GM21737 (cell line): ENCODE measurements at regions not wholly inside any gene's neighbourhood (a gene's known extent, or its start where the extent isn't known, plus 50 kb on each side); places are given as distances from the start of the nearest gene placed in this dataset.

Experiments used
- ATAC-seq: cut with Tn5 transposase; IDR thresholded peaks from one replicate; pipeline ENCODE4 v1.9.1; 2021; ENCODE audit warnings: mild to moderate bottlenecking, moderate library complexity; ENCODE audit not compliant: unreplicated experiment

DNA sequence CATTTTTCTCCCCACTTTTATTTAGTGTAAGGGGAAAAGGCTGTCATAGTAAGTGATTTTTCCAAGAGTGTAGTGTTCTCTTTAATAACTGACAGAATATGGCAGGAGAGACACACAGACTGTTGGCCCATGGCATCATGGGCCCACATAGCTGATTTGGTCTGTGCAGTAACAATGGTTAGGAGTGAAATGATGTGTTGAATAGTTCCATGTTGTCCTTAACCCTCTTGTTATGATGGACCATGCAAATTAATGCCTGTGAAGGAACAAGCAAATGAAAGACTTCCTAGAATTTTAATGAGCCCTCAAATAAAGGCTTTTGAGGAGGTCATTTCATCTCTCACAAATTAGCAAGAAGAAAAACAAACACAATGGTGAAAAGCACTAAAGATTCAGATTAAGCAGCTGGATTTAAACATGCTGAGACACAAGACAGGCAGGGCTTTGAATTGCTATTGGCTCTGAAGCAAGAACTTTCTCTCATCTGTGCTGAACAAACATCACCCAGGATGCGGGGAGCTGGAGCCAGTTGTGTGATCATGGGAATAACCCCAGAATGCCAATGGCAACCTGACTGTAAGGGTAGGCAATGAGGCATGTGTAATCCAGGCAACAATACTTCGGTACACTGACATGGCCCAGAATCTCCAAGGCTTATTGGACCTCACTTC lies 136.7 kb upstream of the VEPH1 start:
- ATAC-seq = no peak

DNA sequence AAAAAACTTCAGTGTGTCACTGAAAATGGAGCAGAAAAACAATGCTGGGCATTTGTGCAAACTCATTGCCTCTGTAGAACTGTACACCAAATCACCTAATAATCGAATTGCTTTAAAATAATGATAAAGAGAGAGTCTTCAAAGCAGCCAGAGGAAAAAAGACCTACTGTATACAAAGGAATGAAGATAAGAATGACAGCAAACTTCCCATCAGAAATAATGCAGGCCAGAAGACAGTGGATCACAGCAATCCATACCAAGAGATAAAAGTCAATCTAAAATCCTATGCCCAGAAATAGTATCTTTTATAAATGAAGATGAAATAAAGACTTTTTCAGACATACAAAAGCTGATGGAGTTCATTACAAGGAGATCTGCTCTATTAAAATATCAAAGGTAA lies 134.7 kb upstream of the VEPH1 start:
- ATAC-seq = no peak

DNA sequence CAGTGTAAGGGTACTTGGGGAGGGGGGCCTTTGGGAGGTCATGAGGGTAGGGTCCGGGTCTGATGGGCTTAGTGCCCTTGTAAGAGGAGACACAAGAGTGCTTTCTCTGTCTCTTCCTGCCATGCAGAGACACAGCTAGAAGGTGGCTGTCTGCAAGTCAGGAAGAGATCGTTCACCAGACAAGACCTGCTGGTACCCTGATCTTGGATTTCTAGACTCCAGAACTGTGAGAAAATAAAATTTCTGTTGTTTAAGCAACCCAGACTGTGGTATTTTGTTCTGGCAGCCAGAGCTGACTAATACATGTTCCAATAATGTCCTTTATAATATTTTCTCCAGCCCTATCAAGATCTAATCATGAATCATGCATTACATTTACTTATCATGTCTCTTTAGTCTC lies 130.0 kb upstream of the VEPH1 start:
- no peak for ATAC-seq

DNA sequence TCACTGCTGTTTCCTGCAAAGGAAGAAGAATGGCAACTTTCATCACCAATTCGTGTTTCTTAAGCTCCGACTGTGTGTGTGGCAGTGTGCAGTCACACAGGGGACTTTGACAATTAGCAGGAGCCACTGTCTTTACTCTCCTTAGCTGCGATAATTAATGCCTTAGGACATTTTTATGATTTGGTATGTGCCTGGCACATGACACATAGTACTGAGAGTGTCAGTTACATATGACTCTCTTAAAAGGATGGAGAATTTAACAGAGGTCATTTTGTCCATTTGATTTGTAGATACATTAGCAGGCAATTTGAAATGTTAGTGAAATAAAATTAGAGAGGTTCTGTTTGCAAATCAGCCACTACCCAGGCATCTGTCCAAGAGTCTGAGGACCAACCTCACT lies 128.9 kb upstream of the VEPH1 start:
- ATAC-seq = no peak

DNA sequence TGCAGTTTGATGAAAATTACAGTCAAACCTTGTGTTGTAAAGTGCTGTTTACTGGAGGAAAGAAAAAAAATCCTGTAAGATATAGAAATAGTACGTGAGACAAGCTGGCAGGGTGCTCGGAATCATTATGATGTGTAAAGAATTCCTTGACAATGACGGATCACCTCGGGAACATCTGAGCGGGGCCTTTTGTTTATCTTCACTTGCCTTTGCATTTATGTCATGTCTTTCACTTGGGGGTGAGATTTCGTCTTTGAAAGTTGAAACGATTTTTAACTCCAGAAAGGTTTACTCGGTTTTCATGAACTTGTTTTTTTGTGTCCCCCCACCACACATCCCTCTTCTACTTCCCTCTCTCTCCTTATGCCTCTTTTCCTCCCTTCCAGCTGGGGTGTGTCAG lies 128.3 kb upstream of the VEPH1 start:
- ATAC-seq = no peak

DNA sequence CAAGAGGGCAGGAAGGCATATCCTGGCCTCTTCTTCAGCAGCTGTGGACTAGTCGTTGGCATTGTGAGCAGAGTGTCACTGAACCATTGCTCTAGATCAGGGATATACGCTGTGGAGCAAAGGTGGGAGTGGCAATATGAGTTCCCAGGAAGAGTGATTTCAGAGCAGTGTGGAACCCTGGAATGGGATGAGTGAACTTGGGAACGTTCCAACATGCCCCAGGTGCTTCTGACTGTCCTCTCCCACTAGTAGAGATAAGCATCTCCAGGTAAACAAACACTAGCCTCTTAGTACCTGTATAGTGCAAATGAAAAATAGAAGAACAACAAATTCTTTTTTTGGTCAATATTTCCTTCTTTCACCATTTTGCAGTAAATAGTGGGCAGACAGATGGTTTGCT lies 123.6 kb upstream of the VEPH1 start:
- ATAC-seq = no peak

DNA sequence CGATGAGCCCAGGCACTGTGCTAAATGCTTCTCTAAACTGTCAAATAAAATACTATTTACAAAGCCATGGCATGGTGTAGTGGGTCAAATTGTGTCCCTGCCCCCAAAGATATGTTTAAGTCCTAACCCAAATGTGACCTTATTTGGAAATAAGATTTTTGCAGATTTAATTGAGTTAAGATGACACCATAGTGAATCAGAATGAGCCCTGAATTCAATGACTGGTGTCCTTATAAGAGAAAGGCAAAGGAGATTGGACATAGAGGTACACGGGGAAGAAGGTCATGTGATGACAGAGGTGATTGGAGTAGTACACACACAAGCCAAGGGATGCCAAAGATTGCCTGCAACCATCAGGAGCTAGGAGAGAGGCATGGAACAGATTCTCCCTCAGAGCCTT lies 121.6 kb upstream of the VEPH1 start:
- no peak for ATAC-seq

DNA sequence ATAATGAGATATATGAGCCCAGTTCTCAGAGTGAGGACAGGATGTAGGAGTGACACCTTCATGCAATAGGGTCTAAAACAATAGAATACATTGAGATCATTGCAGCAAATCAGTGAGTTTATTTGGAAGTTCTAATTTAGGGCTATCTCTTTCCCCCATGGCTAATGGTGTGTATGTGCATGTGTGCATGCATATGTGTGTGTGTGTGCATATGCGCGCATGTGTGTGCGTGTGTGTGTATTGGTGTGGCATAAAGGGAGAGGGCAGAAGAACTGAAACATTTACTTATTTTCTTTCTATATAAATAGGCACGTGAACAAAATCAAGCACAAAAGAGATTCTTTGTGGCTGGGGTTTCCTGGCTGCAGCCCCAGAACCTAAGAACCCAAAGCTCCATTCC lies 115.7 kb upstream of the VEPH1 start:
- no peak for ATAC-seq

DNA sequence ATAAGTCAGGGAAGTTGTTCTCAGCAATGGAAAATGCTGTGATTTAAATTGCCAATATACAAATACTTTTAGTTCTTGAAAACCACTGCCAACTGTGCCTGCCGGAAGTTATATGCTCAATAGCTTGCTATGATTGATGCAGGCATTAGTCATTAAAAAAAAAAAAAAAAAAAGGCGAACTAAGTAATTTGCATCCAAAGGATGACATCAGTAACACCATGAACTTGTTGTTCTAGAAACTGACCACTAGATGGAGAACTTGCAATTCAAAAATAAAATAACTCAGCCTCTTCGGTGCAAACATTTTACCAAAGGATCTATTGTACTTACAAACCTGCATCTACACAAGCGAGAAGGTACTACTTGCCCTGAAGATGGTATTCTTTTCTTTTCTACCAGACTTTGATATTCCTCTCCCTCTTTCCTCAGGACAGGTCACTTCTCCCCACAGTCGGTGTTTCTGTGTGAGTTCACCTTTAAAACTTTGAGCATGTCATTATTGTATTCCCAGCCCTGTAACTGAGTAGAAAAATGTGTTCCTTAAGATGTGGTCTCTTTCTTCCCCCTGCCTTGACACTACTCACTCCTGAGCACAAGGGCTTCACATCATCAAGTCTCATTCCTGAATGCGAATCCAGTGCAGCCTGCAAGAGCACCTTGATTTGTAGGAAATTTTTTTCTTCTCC lies 115.0 kb upstream of the VEPH1 start:
- ATAC-seq = no peak

DNA sequence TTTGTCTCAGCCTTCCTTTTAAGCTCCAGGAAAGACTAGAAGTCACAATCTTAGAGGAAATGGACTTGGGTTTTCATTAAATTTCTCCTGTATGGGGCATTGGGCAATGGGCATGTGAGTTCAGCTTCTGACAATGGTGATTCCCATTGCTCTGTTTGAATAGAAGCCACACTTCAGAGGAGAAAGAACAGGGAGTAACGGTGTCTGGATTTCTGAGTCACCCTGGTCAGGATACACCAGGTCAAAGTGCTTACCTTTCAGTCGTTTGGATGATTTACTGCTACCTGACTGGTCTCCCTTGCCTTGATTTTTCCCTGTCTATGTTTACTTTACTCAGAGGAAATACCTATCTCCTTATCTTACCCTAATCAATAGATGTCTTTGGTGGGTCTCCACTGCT lies 111.7 kb upstream of the VEPH1 start:
- ATAC-seq = no peak

DNA sequence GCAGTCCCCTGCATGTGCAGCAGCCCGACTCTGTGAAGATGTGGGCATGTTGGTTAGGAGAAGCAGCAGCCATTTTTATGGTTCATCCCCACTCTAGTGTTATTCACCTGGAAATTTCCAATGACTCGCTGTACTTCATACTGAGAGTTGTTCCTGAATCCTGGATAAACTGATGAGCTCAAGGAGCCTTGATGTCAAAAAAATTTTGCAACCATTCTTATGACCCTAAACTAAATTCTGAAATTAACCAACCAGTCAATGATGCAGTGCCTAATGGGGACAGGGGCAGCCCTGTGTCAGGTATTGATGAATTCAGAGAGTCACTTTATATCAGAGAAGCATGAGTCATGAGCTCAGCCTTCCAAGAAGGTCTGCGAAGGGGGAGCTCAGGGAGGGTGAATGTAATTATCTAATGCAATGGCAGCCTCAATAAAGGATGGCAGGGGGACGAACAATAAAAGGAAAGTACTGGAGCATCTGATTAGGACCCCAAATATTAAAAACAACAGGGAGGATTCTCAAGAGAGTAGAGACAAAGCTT lies 108.4 kb upstream of the VEPH1 start:
- ATAC-seq = no peak

DNA sequence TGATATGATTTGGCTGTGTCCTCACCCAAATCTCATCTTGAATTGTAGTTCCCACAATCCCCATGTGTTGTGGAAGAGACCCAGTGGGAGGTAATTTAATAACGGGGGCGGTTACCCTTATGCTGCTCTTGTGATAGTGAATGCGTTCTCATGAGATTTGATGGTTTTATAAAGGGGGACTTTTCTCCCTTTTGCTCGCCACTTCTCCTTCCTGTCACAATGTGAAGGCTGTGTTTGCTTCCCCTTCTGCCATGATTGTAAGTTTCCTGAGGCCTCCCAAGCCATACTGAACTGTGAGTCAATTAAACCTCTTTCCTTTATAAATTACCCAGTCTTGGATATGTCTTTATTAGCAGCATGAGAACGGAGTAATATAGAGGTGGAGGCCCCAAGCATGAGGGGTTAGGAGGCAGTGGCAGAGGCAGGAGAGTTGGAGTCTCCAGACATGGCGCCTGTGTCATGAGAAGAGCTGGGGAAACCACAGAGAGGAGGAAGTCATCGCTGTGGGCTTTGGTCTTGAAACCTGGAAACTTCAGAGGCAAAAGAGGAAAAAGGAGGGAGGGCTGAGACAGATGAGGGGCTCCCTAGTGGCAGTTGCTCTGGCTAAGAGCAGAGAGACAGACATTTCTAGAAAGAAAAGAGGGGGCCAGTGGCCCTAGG lies 107.8 kb upstream of the VEPH1 start:
- no peak for ATAC-seq

DNA sequence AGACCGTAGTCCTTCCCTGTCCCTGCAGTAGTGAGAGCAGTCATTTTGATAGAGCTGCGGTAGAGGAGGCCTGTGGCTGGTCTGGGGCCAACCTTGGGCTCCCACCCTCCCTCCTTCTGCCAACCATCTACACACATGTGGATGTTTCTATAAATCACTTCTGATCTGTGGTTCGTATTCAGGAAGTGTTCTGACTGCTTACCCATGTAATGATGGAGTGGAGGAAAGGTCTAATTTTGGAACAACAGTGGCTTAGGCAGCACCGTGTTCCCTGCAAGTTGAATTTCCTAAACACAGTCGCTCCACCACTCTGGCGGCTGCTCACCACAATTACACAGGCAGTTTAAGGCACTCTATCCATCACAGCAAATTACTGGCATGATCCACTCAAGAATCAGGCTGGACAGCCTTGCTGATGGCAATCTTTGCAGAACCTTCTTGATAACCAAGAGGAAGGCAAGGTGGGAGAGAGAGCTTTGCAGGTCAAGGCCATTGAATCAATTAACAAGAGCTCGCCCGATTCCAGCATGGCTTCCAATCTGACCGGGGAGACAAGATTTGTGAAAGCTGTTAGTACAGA lies 104.7 kb upstream of the VEPH1 start:
- ATAC-seq = no peak

DNA sequence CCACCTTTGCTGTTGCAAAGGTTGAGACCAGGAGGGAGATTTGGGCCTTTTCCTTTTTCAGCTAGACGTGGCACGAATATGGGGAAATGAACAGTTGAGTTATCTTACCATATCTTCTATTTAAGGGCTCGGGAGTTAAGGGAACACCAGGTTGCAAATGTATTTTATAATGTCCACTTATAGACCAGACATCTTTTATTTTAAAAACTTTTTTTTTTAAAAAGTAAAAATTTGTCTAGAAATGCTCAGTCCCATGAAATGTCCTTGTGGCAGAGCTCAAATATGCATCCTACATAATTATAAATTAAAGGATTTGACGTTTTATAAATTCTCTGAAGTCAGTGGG lies 103.6 kb upstream of the VEPH1 start:
- no peak for ATAC-seq

DNA sequence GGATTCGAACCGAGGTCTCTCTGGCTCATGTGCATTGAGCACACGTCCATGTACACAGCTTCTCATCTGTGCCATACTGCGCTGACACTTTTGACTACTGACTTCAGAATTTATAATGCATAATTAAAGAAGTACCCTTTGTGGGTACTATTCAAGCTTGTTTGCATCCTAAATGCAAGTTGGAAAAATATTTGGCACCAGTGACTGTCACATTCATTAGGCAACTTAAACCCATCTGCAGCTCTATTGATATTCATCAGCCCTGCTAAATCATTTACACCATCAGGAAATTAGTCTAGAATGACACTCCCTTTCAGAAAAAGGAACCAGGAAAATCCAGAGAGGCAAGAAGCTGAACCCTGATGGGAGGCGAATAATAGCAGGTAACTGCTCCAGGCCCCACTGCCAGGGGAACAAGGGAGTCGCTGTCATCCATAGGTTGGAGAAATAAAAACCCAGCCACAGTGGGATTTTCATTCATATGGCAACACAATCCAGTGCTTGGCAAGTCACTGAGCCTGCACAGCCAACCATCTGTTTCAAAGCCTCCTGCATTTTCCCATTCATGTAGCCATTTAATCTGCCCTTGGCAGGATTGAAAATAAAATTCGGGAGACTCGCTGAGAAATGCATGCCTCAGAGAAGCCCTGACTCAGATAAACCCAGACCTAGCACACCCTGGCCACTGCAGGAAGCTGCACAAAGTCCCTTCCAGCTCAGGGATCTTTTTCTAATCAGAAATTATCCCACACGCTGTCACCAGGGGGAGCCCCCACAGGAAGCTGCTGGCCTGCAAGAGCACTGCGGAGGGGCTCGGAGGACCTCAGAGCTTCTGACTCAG lies 103.0 kb upstream of the VEPH1 start:
- peak; percentile 84 for ATAC-seq

DNA sequence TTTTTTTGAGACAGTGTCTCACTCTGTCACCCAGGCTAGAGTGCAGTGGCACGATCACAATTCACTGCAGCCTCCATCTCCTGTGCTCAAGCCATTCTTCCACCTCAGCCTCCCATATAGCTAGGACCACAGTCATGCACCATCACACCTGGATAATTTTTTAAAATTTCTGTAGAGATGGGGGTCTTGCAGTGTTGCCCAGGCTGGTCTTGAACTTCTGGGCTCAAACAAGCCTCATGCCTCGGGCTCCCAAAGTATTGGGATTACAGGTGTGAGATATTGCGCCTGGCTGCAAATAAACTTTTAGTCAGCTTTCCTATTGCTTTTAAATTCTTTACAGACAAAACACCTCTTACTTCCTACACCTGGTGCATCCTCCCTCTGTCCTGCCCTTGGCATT lies 102.1 kb upstream of the VEPH1 start:
- no peak for ATAC-seq

DNA sequence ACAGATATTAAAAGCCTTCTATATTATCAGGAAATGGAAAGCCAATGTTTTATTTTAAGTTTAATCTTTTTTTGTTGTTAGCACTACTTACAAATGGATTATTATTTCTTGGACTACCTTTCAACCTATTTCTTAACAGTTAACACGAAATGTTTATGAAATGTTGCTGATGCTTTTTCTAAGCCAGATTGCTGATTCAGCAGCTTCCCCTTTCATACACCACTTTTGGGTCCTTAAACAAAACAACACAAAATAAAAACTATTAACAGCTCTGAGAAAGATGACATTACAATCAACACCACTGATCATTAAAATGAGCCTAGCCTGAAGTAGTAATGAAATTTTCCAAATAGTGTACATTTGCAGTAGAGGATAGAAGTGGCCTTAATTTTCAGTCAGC lies 99.2 kb upstream of the VEPH1 start:
- no peak for ATAC-seq

DNA sequence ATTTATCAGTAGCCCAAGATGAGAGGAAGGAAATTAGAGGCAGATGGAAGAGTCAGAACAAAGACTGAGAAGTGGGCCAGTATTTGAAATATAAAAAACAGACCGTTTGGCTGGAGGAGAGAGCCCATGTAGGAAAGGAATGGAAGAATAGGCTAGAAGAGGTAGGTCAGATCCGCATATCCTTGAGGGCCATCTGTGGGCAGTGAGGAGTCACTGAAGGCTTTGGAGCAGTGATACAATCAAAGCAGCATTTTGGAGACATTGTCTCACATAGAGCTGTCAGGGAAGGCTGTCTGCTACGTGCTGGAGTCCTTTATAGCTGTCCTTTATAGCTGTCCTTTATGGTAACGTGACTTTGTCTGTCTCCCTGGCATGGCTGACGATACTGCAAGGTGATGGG lies 92.0 kb upstream of the VEPH1 start:
- no peak for ATAC-seq

DNA sequence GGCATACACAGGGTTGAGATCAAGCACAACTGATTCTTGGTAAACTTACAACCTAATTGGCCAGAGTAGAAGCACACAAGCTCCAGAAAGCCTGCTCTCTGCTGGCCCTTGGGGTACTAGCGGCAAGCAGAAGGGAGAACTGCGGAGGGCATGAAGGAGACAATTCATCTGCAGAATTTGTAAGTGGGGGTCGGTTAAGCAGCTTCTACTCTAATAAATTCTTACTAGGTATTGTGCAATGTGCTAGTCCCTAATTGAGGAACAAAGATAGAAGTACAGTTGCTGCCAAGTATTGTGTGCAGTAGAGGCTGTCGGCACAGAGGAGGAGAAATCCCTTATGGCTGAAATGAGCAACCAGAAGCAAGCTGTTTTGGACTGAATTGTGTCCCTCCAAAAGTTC lies 91.2 kb upstream of the VEPH1 start:
- no peak for ATAC-seq

DNA sequence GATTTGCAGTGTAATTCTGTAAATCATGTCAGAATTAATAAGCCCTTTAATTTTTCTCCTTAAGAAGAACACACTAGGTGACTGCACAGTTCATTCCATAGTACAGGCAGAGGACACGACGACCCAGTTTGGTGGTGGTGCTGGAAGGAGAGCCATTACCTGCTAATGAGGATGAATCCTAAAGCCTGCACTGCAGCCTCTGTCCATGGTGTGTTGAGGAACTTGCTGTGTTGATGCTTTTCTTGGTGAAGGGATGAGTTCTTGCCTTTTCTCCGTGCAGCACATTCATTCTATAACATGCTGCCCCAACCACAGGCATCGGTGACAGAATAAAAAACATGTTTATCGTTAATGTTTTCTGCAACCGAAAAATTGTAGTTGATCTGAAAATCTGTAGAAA lies 89.6 kb upstream of the VEPH1 start:
- no peak for ATAC-seq

DNA sequence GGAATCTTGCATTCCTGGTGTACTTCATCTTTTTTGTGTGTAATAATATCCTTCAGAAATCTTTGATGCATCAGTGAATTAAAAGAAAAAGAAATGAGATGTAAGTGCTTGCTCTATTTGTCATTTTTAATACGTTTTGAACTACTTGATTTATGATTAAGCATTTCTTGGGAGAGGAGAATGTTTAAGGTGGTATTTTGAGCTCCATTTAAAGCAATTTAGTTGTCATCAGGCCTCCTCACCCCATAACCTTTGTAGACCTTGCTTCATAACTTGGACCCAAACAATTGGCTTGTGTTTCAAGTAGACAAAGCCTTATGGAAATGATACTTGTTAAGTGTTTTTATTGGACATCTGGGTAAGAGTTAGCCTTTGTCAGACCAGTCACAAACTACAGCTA lies 87.1 kb upstream of the VEPH1 start:
- no peak for ATAC-seq
